ENCODE measurements at regions not wholly inside any gene's neighbourhood (a gene's known extent, or its start where the extent isn't known, plus 50 kb on each side); places are given as distances from the start of the nearest gene placed in this dataset.
A peak's percentile ranks its signal among the peaks of the same experiment; 100 is the strongest.
"Not testable (repeated sequence)": the region's sequence is repeated elsewhere in the genome, so short reads cannot be mapped to it uniquely, and the experiment has no call there.

DNA sequence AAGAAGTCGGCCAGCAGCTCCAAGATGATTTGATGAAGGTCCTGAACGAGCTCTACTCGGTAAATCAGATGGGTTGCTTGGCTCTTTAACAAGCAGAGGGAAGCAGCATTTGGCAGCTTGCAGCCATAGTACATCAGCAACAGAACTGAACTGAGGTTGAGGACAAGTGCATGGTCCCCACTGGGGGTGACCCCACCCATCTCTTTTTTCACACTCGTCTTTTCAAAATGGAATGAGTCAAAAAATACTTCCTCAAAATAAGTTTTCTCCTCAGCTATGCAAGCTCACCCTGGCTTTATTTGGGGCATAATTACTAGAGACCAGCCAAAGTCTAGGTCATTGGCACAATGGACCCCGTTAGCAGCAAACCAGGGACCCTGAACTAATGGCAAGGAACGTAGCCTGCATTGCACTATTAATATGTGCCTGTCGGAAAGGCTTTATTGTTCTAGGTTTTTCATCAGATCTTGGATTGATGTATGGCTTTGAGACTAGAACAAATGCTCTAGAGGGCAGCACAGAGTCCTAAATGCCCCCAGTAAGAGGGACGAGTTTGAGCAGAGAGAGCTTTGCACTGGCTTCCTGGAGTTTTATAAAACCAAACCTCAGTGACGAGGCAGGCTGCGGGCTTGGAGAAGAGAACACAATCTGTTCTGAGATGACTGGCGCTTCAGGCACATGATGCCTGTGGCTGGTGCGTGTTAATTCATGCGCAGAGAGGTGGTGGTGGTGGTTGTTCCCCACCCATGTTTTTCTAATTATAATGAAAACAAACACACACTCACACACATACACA, 74.2 kb upstream of the FAM72C start:
- H3K4me1 Mint-ChIP-seq; H3K36me3 Mint-ChIP-seq; H3K27ac ChIP-seq (ENCODE audit: insufficient read depth, low read length, poor library complexity, severe bottlenecking); H3K4me3 Mint-ChIP-seq; H3K4me3 ChIP-seq (ENCODE audit: low read depth, low read length); H3K36me3 ChIP-seq (ENCODE audit: control insufficient read depth, insufficient read depth, low read length); H3K4me1 ChIP-seq (ENCODE audit: control insufficient read depth, insufficient read depth, low read length, poor library complexity, severe bottlenecking); H3K27me3 Mint-ChIP-seq; H3K27me3 ChIP-seq (ENCODE audit: control insufficient read depth, insufficient read depth, low read length); H3K27ac Mint-ChIP-seq; H3K9me3 Mint-ChIP-seq; H3K9me3 ChIP-seq (ENCODE audit: control insufficient read depth in 2 of 2, low read length in 2 of 2): not testable (repeated sequence)
- DNase-seq (peak in 2 of 3 donors; percentile 19 to 35), ATAC-seq (ENCODE audit: low read depth in 2 of 2) (peak in 1 of 2 donors; percentile 28)

DNA sequence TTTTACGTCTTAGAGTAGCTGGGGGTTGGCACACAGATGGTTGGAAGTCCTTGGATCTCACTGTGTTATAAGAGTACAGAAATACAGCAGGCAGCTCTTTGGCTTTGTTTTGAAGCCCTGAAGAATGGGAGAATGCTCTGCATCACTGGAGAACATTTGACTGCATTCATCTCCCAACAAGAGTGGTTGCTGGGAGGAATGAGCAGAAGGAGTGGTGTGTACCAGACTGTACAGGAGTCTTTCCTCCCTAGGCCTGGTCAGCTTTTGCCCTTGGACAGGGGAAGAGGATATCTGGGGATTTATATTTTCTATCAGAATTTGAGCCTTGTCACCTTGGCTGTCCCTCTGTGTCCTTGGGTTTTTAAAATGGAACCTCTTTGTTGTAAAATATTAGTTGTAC, 70.5 kb upstream of the FAM72C start:
- not testable (repeated sequence) for H3K36me3 Mint-ChIP-seq; H3K27me3 ChIP-seq (ENCODE audit: control insufficient read depth, insufficient read depth, low read length); H3K36me3 ChIP-seq (ENCODE audit: control insufficient read depth, insufficient read depth, low read length); H3K27ac Mint-ChIP-seq; H3K4me1 ChIP-seq (ENCODE audit: control insufficient read depth, insufficient read depth, low read length, poor library complexity, severe bottlenecking); H3K27me3 Mint-ChIP-seq; H3K9me3 Mint-ChIP-seq; ATAC-seq (ENCODE audit: low read depth in 2 of 2); DNase-seq; H3K4me3 Mint-ChIP-seq; H3K4me3 ChIP-seq (ENCODE audit: low read depth, low read length); H3K9me3 ChIP-seq (ENCODE audit: control insufficient read depth in 2 of 2, low read length in 2 of 2); H3K27ac ChIP-seq (ENCODE audit: insufficient read depth, low read length, poor library complexity, severe bottlenecking); H3K4me1 Mint-ChIP-seq

DNA sequence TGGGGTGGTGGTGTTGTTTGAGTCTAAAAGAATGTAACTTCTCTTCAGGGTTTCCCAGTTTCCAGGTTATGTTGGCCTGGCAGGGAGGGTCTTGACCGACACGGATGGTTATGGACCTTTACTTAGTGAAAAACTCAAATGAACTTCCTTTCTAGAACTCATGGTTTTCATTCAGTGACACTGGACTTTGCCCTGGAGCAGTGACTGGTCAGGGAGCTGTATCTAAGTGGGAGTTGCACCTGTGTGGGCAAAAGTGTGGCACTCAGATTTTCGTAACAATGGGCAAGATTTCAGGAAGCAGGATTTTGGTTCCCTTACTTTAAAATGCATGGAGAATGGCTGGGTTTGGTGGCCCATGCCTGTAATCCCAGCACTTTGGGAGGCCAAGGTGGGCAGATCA, 68.5 kb upstream of the FAM72C start:
- H3K4me1 Mint-ChIP-seq; H3K4me1 ChIP-seq (ENCODE audit: control insufficient read depth, insufficient read depth, low read length, poor library complexity, severe bottlenecking); H3K9me3 ChIP-seq (ENCODE audit: control insufficient read depth in 2 of 2, low read length in 2 of 2); H3K4me3 Mint-ChIP-seq; H3K4me3 ChIP-seq (ENCODE audit: low read depth, low read length); H3K36me3 ChIP-seq (ENCODE audit: control insufficient read depth, insufficient read depth, low read length); DNase-seq; ATAC-seq (ENCODE audit: low read depth in 2 of 2); H3K27ac ChIP-seq (ENCODE audit: insufficient read depth, low read length, poor library complexity, severe bottlenecking); H3K27me3 Mint-ChIP-seq; H3K27ac Mint-ChIP-seq; H3K27me3 ChIP-seq (ENCODE audit: control insufficient read depth, insufficient read depth, low read length); H3K36me3 Mint-ChIP-seq; H3K9me3 Mint-ChIP-seq: not testable (repeated sequence)

DNA sequence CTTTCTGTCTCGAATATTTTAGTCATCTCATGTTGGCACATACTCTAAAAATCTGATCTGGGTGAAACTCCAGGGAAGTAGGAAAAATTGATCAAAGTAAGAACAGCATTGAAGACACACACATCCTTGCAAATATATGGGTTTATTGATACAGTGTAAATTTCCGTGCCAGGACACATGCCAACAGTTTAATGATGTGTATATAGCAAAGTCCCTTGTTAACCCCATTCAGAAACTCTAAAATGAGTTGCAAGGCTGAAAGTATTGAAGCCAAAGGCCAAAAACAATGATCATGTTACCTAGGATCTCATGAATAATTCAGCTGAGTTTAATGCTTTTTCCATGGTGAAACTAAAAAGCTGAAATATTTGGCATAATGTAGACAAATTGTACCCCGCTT, 62.3 kb upstream of the FAM72C start:
- H3K27me3 ChIP-seq (ENCODE audit: control insufficient read depth, insufficient read depth, low read length); H3K27ac ChIP-seq (ENCODE audit: insufficient read depth, low read length, poor library complexity, severe bottlenecking); H3K27ac Mint-ChIP-seq; H3K36me3 Mint-ChIP-seq; H3K9me3 Mint-ChIP-seq; H3K27me3 Mint-ChIP-seq; H3K4me1 ChIP-seq (ENCODE audit: control insufficient read depth, insufficient read depth, low read length, poor library complexity, severe bottlenecking); ATAC-seq (ENCODE audit: low read depth in 2 of 2); H3K36me3 ChIP-seq (ENCODE audit: control insufficient read depth, insufficient read depth, low read length); H3K9me3 ChIP-seq (ENCODE audit: control insufficient read depth in 2 of 2, low read length in 2 of 2); DNase-seq; H3K4me1 Mint-ChIP-seq; H3K4me3 ChIP-seq (ENCODE audit: low read depth, low read length); H3K4me3 Mint-ChIP-seq: not testable (repeated sequence)

DNA sequence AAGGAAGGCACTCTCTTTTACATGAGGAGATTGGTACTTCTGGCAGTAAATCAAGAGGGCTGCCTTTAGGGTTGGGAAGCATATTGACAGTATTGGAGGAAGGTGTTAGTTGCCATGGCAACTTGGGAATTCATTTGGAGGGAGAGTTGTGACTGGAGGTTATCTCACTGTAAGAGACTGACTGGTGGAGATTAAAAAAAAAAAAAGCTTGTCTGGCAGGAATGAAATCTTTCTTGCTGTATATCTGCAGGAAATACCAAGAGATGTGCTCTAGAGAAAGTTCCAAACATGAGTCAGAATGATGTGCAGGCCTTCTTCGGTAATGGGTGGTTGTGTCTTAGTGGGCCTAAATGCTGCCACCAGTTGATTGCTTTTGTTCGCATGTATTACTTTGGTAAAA, 59.8 kb upstream of the FAM72C start:
- not testable (repeated sequence) for H3K4me1 Mint-ChIP-seq, DNase-seq

DNA sequence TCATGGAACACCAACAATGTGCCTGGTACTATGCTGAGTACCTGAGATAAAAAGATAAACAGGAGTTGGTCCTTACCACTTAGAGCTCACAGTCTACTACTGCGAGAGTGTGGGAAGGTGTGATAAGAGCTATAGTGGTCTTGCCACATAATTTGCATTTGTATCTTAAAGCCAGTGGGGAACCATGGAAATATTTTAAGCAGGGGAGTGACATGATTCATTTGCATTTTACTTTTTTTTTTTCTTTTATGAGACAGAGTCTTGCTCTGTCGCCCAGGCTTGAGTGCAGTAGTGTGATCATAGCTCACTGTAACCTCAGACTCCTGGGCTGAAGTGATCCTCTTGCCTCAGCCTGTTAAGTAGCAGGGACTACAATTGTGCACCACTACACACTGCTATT, 54.2 kb upstream of the FAM72C start:
- peak in 1 of 2 donors; percentile 31 for ATAC-seq (ENCODE audit: low read depth in 2 of 2)
- H3K27ac Mint-ChIP-seq: not testable (repeated sequence)

More for the DNA sequence above, 59.8 kb upstream of the FAM72C start:
- H3K36me3 Mint-ChIP-seq; H3K36me3 ChIP-seq (ENCODE audit: control insufficient read depth, insufficient read depth, low read length); H3K27me3 ChIP-seq (ENCODE audit: control insufficient read depth, insufficient read depth, low read length); H3K4me1 ChIP-seq (ENCODE audit: control insufficient read depth, insufficient read depth, low read length, poor library complexity, severe bottlenecking); H3K27ac ChIP-seq (ENCODE audit: insufficient read depth, low read length, poor library complexity, severe bottlenecking); H3K27ac Mint-ChIP-seq; H3K27me3 Mint-ChIP-seq; H3K4me3 Mint-ChIP-seq; ATAC-seq (ENCODE audit: low read depth in 2 of 2); H3K9me3 ChIP-seq (ENCODE audit: control insufficient read depth in 2 of 2, low read length in 2 of 2); H3K4me3 ChIP-seq (ENCODE audit: low read depth, low read length); H3K9me3 Mint-ChIP-seq: not testable (repeated sequence)

DNA sequence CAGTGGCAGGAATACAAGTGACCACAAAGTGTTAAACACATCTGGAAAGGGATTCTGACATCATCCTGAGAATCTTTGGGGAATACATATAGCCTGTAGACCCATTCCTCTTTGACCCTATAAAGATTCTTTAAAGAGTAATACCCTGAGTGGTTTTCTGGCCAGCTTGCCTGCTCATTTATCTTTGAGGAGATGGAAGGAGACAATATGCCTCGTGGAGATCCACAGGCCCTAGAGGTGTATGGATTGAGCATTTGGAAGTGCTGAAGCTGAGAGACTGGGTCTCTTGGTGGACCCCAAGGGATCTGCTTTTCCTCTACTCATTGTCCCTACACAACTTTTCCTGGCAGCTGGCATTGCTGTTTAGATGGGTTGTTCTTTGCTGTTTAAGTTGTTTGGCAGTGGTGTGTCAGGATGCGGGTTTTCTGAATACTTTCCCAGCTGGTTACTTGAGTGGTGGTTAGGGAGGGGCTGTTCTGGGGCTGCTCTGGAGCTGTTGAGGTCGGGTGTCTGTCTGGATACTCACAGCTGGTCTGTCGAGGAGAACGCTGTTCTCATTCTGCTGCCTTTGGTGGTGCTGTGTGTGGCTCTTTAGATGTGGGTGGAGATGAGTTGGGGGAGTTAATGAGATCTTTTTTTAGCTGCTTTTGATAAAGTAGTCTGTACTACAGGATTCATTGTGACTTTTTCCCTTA, 50.1 kb upstream of the FAM72C start:
- H3K36me3 ChIP-seq (ENCODE audit: control insufficient read depth, insufficient read depth, low read length); H3K27me3 ChIP-seq (ENCODE audit: control insufficient read depth, insufficient read depth, low read length); H3K36me3 Mint-ChIP-seq; H3K4me3 Mint-ChIP-seq; H3K4me3 ChIP-seq (ENCODE audit: low read depth, low read length); H3K9me3 ChIP-seq (ENCODE audit: control insufficient read depth in 2 of 2, low read length in 2 of 2); H3K27ac Mint-ChIP-seq; H3K4me1 ChIP-seq (ENCODE audit: control insufficient read depth, insufficient read depth, low read length, poor library complexity, severe bottlenecking); H3K27me3 Mint-ChIP-seq; DNase-seq; H3K9me3 Mint-ChIP-seq; ATAC-seq (ENCODE audit: low read depth in 2 of 2); H3K4me1 Mint-ChIP-seq; H3K27ac ChIP-seq (ENCODE audit: insufficient read depth, low read length, poor library complexity, severe bottlenecking): not testable (repeated sequence)

More for the DNA sequence above, 54.2 kb upstream of the FAM72C start:
- H3K27ac ChIP-seq (ENCODE audit: insufficient read depth, low read length, poor library complexity, severe bottlenecking); H3K4me1 ChIP-seq (ENCODE audit: control insufficient read depth, insufficient read depth, low read length, poor library complexity, severe bottlenecking); H3K36me3 Mint-ChIP-seq; H3K4me3 Mint-ChIP-seq; DNase-seq; H3K27me3 Mint-ChIP-seq; H3K4me3 ChIP-seq (ENCODE audit: low read depth, low read length); H3K4me1 Mint-ChIP-seq; H3K27me3 ChIP-seq (ENCODE audit: control insufficient read depth, insufficient read depth, low read length); H3K36me3 ChIP-seq (ENCODE audit: control insufficient read depth, insufficient read depth, low read length); H3K9me3 ChIP-seq (ENCODE audit: control insufficient read depth in 2 of 2, low read length in 2 of 2); H3K9me3 Mint-ChIP-seq: not testable (repeated sequence)

Data from CD4-positive, CD25-positive, alpha-beta regulatory T cell (primary cell).